RPMI7951 (cell line): ENCODE measurements at regions not wholly inside any gene's neighbourhood (a gene's known extent, or its start where the extent isn't known, plus 50 kb on each side); places are given as distances from the start of the nearest gene placed in this dataset.
A peak's percentile ranks its signal among the peaks of the same experiment; 100 is the strongest.

ENCODE experiments used
- DNase-seq: peaks from one replicate; pipeline ENCODE4 v3.0.0-alpha.2; 2012; ENCODE audit warnings: low read depth

DNA sequence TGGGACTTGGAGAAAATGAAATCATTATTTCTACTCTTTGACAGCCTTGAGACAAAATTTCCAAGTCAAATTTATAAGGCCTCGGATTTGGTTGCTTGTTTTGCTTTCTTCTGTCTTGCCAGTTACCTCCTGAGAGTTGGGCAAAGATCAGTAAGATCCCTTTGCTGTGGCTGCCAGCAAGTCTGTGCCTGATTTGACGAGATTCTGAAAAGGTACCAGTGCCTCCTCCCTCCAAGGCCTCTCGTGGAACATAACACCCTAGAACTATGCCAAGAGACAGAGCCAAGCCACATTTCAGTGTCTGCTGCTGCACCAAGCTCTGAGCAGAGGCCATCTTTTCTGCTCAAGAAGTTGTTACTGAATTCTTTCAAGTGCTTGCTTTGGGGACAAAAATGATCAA, 61.0 kb downstream of the GTPBP8 start:
- no peak for DNase-seq

- DNase-seq: no peak
These were observed 62.4 kb downstream of the GTPBP8 start for GRCh38 chr3:113053169-113053568.

DNA sequence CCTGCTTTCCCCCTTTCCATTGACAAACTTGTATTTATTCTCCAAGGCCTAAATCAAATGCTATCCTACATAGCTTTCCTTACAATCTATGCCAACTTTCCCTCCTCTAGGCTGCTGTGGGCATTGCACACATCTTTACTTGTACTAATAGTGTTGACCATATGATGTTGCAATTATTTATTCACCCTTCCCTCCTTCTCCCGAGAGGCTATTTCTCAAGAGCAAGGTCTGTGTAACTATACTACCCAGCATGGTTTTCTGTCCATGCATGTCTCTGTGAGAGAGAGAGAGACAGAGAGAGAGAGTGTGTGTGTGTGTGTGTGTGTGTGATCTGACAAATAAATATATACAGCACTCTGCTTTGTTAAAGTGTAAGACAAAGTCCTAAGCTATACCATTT, 63.8 kb downstream of the GTPBP8 start:
- DNase-seq: peak; percentile 18

GRCh38 chr3:113055201-113055600, 64.4 kb downstream of the GTPBP8 start:
- no peak for DNase-seq

DNA sequence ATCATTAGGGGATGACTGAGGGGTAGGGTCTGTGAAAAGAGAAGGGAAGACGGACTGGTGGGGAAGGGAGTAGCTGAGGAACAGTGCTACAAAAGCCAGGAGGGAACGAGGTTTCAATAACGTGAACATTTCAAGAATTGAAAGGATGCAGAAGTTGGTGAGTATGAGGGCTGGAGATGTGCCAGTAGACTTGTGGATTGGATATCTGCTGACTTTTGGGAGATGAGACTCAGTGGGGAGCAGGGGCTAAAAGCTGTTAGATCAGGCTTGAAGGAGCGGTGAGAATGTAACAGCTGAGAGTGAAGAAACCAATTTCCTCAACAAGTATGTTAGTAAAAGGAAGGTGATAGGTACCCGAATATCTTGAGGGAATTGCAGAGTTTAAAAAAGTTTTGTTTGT, 65.2 kb downstream of the GTPBP8 start:
- DNase-seq: no peak

GRCh38 chr3:113057117-113057516, 66.3 kb downstream of the GTPBP8 start:
- no peak for DNase-seq

DNA sequence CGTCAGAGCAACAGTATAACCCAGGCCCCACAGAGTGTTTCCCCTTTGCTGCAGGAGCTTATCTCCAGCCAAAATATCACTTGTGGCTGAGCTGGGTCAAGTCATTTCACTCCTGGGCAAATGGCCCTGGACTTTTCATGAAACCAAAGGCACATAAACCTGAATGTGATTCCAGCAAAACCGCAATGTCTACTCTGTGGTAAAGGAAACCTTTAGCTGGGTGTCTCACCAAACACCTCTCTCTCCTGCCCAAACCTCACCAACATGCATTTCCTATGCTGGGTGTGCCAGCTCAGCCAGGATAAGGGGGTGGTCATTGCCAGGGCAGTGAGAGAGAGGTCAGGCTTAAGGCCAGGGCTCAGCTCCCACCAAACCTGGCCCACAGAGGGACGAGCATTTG, 67.4 kb downstream of the GTPBP8 start:
- DNase-seq: no peak

DNA sequence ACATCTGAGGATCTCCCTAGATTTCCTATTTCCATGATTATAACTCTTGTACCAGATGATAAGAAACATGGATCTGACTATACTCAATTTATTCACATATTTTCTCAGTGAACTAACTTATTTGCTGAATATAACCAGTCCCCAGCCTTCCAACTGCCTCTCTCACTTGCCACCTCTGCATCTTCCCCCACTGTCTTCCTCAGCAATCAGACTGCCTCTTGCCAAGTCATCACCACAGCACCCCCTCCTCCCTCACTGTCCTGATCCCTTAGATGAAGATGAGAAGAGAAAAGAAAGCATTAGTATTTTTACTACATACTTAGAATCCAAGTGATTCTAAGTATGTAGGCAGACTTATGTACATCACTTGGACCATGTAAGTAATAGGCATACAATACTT, 71.9 kb downstream of the GTPBP8 start:
- no peak for DNase-seq

- peak; percentile 51 for DNase-seq
These were observed 72.5 kb downstream of the GTPBP8 start for GRCh38 chr3:113063126-113063894.

- DNase-seq: no peak
These were observed 73.4 kb downstream of the GTPBP8 start for GRCh38 chr3:113064183-113064582.

- no peak for DNase-seq
These were observed 74.6 kb downstream of the GTPBP8 start for GRCh38 chr3:113065336-113065735.

DNA sequence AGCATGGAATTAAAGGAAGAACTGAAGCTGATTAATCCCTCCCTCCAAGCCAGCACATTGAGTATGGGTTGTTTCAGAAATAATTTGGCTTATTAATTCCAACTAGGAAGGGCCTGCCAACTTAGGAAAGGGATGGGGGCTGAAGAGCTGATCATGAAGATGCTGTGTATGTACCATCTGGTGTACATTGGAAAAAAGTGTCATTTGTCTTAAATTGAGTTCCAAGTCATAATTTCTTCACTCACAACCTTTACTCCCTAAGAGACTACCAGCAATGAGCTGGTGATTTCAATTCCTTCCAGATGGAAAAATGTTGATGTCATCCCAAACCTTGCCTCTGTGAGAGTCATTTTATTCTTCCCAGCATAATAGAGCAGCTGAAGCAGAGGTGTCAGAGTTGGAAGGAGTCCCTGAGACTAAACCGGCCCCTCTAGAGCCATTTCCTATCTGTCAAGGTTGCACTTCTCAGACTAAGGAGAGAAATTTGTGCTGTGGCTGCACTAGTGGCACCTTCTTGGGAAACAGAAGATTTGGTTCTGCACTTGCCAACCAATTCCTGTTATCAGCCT, 79.4 kb downstream of the GTPBP8 start:
- DNase-seq: peak; percentile 68

DNA sequence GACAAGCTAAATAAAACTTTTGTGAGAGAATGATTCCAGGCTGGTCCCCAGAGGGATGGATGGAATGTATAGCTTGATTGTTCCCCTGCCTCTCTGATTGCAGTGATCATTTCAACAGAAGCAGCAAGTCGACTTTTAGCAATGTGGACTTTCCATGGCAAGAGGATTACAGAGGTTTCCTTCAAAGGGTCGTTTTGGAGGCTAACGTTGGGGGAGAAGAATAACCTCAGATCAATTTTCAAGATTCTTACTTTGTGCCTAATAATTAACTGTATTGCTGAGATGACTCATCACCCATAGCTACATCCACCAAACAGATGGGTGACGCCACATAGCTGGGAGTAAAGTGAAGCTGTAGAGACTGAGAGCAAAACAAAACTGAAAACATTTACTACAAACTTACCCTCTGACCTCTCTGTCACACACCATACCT, 79.9 kb downstream of the GTPBP8 start:
- DNase-seq: peak; percentile 65

DNA sequence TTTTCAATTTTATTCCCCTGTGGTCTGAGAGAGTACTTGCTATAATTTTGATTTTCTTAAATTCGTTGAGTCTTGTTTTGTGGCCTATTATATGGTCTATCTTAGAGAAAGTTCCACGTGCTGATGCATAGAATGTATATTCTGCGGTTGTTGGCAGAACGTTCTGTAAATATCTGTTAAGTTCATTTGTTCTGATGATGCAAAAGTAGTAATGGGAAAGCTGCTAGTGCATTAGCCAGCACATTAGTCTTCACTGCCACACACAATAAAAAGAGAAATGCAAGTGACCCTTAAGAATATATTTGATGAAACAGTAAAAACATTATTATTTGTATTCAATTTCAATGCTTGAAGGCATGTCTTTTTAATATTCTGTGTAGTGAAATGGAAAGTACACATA, 84.8 kb downstream of the GTPBP8 start:
- DNase-seq: no peak

DNA sequence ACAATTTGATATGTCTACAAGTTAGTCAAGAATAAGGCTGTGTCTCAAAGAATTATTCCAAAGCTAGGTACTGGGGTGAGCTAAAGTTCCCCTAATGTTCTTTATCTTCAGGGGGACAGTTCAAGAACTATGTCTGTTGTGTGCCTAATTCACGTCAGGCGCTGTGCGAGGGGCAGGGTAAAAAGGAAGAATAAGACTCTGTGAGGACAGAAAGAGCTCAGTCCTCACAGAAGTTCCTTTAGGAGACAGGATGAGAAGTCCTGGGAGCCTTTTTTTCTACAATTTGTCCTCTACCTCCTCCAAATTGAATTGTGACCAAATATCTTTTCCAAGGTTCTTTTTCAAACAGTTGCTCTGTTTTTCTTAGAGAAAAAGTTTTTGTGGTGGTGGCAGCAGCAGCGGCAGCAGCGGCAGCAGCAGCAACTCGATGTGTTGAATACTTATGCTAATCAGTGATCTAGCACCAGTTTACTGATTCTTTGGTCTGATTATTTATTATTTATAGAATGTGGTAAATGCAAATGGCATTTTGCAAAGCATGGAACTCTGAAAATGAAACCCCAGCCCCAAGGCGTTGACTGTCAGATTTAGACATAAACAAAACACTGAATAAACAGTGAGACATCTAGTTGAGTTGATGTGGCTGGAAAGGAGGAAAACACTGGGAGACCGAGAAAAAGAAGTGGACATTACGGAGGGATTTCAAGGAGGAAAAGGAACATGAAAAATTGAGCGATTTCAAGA, 88.6 kb downstream of the GTPBP8 start:
- peak; percentile 28 for DNase-seq

DNA sequence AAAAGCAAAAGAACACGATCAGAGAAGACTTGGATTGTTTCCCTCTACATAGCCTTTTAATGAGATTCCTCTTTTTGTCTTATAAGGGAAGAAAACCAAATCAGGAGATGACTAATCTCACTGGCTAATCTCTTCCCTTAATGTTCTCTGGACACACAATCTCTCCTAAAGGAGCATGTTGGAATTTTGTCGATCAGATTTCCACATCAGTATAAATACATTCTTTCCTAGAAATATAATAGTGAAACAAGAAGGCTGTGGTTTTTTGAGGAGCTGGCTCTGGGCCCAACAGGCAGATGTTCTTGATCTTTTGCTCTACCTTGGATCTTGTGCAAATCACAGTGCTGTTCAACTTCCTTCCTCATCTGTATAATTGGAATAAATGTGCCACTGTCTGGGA, 94.0 kb downstream of the GTPBP8 start:
- DNase-seq: peak; percentile 95

GRCh38 chr3:113086560-113087461, 96.0 kb downstream of the GTPBP8 start:
- peak; percentile 19 for DNase-seq

- peak; percentile 80 for DNase-seq
These were observed 97.8 kb downstream of the GTPBP8 start for GRCh38 chr3:113088616-113089015.

DNA sequence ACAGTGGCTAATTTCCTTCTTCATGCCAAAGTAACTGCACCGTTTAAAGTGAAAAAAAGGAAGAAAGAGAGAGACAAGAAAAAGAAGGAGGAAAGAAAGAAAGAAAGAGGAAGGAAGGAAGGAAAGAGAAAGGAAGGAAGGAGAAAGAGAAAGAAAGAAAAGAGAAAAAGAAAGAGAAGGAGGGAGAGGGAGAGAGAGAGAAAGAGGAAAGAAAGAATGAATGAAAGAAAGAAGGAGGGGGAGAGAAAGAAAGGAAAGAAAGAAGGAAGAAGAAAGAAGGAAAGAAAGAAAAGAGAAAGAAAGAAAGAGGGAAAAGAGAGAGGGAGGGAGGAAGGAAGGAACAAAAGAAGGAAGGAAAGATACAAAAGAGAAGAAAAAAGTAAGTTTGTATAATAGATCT, 100.6 kb downstream of the GTPBP8 start:
- no peak for DNase-seq

- DNase-seq: peak; percentile 31
These were observed 102.0 kb downstream of the GTPBP8 start for GRCh38 chr3:113092746-113093145.

DNA sequence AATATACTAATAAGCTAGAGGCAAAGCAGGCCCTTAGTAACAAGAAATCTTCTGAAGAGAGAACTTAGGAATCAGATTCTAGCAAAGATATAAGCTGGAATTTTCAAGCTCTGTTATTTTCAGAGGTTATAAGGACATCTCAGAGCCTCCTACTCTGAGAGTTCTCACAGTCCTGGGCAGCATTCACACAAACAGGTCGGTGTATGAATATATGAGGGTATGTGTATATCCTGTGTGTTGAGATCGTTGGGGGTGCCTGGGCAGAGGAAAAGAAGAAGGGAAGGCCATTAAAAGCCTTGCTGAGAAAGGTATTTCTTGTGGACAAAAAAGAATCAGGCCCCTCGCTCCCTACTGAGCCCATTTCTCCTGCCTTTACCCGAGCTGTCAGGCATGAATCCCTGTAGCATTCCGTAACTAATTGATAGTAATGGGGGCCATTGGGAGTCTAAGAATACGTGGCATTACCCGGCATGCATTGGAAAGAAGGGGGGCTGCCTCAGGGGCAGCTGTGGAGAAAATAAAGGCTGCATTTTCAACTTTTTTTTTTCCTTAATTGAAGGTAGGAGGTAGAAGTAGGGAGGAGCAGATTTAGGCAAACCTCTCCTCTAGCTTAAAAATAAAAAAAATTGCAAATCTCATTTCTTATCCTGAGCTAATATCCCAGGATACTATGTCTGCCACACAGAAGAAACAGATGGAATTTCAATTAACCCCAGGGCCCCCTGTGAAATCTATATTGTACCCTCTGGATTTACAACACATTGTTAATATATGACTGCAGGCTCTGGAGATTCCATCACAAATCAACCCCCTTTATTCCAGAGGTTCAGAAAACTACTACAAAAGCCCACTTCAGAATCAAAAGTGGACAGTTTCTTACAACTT, 103.8 kb downstream of the GTPBP8 start:
- DNase-seq: no peak
